ENCODE measurements at regions not wholly inside any gene's neighbourhood (a gene's known extent, or its start where the extent isn't known, plus 50 kb on each side); places are given as distances from the start of the nearest gene placed in this dataset.

GRCh38 chr13:66036024-66036614 lies 1194.0 kb downstream of the PCDH9 start:
- RAD21 ChIA-PET (ENCODE audit: low non-redundant PET in 1 of 2, low total read pairs in 2 of 2, uncharacterized antibody in 2 of 2, unreplicated experiment in 2 of 2), result no interaction called here
- intact Hi-C loops (cut with micrococcal nuclease), result no loop called here
- DNase-seq (ENCODE audit: low read depth, low spot score) (no peak), ATAC-seq (no peak)
- no peak overlapping the region for H2AFZ ChIP-seq (ENCODE audit: low read depth, low read length, poor library complexity, severe bottlenecking)
- H3K4me1 ChIP-seq (ENCODE audit: control insufficient read depth in 1 of 2, insufficient read depth in 2 of 2, low read length in 2 of 2), result no peaks in the 10 kb centered on the region
- TF ChIP-seq EZH2 (IDR thresholded peaks at IDR 0.05), result no peak
- TF ChIP-seq FOSL1 (IDR thresholded peaks at IDR 0.05; ENCODE audit: low read depth), result no peak
- TF ChIP-seq, protein P1, sequence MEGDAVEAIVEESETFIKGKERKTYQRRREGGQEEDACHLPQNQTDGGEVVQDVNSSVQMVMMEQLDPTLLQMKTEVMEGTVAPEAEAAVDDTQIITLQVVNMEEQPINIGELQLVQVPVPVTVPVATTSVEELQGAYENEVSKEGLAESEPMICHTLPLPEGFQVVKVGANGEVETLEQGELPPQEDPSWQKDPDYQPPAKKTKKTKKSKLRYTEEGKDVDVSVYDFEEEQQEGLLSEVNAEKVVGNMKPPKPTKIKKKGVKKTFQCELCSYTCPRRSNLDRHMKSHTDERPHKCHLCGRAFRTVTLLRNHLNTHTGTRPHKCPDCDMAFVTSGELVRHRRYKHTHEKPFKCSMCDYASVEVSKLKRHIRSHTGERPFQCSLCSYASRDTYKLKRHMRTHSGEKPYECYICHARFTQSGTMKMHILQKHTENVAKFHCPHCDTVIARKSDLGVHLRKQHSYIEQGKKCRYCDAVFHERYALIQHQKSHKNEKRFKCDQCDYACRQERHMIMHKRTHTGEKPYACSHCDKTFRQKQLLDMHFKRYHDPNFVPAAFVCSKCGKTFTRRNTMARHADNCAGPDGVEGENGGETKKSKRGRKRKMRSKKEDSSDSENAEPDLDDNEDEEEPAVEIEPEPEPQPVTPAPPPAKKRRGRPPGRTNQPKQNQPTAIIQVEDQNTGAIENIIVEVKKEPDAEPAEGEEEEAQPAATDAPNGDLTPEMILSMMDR (IDR thresholded peaks at IDR 0.05 in 2 of 3, conservative IDR thresholded peaks at IDR 0.05 in 1 of 3; ENCODE audit: borderline replicate concordance in 1 of 3, insufficient read depth in 1 of 3, low read depth in 2 of 3, low read length in 2 of 3), result no peak
- no peak for TF ChIP-seq SRF (IDR thresholded peaks at IDR 0.05; ENCODE audit: low read depth)
- TF ChIP-seq POLR2A (IDR thresholded peaks at IDR 0.05; ENCODE audit: borderline replicate concordance, extremely low read depth, insufficient read depth, insufficient read length), result no peak
- no peaks in the 10 kb centered on the region for H3K79me2 ChIP-seq (ENCODE audit: insufficient read depth, low read length)
- H3K27ac ChIP-seq (ENCODE audit: low read depth, low read length), result no peak overlapping the region
- no peaks in the 10 kb centered on the region for H3K9me2 ChIP-seq (ENCODE audit: insufficient read depth)
- CTCF ChIA-PET, result no interaction called here
- no peak overlapping the region for H3K4me2 ChIP-seq (ENCODE audit: low read length)
- no TSS peak for BruUV-seq (replicated peaks)
- H3K4me3 ChIP-seq (replicated peaks in 1 of 2; ENCODE audit: low read depth in 1 of 2, low read length in 2 of 2), result no peak overlapping the region
- H3K36me3 ChIP-seq (ENCODE audit: control insufficient read depth in 1 of 2, insufficient read depth in 2 of 2, low read length in 2 of 2), result no peaks in the 10 kb centered on the region
- no peak overlapping the region for H3K9ac ChIP-seq (ENCODE audit: low read length)
- no peaks in the 10 kb centered on the region for H3K27me3 ChIP-seq (ENCODE audit: insufficient read depth, low read length)
- no peaks in the 10 kb centered on the region for H4K20me1 ChIP-seq (ENCODE audit: insufficient read depth)
- POLR2A ChIA-PET, result no interaction called here
- no peaks in the 10 kb centered on the region for H3K9me3 ChIP-seq (ENCODE audit: control insufficient read depth in 1 of 2, insufficient read depth in 1 of 2, low read depth in 1 of 2, low read length in 2 of 2)

DNA sequence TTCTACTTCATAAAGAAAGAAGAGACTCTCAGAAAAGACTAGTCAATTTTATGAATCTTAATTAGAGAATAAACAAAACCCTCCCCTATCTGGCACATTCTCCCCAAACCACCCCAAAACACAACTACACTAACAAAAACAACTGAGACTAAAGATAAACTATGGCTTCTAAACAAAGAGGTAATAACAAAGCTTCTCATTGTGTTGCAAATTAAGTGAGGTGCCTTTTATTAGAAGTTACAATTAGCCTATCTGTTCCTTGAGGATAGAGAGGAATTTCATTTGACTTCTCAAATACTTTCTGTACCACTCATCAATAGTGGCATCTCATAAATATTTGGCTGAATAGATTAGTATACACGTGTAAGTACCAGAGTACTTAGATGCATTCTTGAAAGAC lies 1196.2 kb downstream of the PCDH9 start:
- Histone ChIP-seq H2AFZ (ENCODE audit: low read depth, low read length, poor library complexity, severe bottlenecking) (no peak overlapping the region), H3K4me2 (ENCODE audit: low read length) (no peak overlapping the region), H3K9me3 (ENCODE audit: control insufficient read depth in 1 of 2, insufficient read depth in 1 of 2, low read depth in 1 of 2, low read length in 2 of 2) (no peaks in the 10 kb centered on the region), H3K79me2 (ENCODE audit: insufficient read depth, low read length) (no peaks in the 10 kb centered on the region), H3K9ac (ENCODE audit: low read length) (no peak overlapping the region), H3K4me1 (ENCODE audit: control insufficient read depth in 1 of 2, insufficient read depth in 2 of 2, low read length in 2 of 2) (no peaks in the 10 kb centered on the region), H3K27me3 (ENCODE audit: insufficient read depth, low read length) (no peaks in the 10 kb centered on the region), H4K20me1 (ENCODE audit: insufficient read depth) (no peaks in the 10 kb centered on the region), H3K9me2 (ENCODE audit: insufficient read depth) (no peaks in the 10 kb centered on the region), H3K27ac (ENCODE audit: low read depth, low read length) (no peak overlapping the region), H3K4me3 (replicated peaks in 1 of 2; ENCODE audit: low read depth in 1 of 2, low read length in 2 of 2) (no peak overlapping the region), H3K36me3 (ENCODE audit: control insufficient read depth in 1 of 2, insufficient read depth in 2 of 2, low read length in 2 of 2) (no peaks in the 10 kb centered on the region)
- no TSS peak for BruUV-seq (replicated peaks)
- intact Hi-C loops (cut with micrococcal nuclease), result no loop called here
- CTCF ChIA-PET, result no interaction called here
- DNase-seq (ENCODE audit: low read depth, low spot score) (no peak), ATAC-seq (no peak)
- RAD21 ChIA-PET (ENCODE audit: low non-redundant PET in 1 of 2, low total read pairs in 2 of 2, uncharacterized antibody in 2 of 2, unreplicated experiment in 2 of 2), result no interaction called here
- POLR2A ChIA-PET, result no interaction called here
- TF ChIP-seq ZBTB33 (IDR thresholded peaks at IDR 0.05; ENCODE audit: extremely low read depth, insufficient replicate concordance, low read length) (no peak), EZH2 (IDR thresholded peaks at IDR 0.05) (no peak), SIN3A (IDR thresholded peaks at IDR 0.05; ENCODE audit: low read depth) (no peak), ATF3 (IDR thresholded peaks at IDR 0.05) (no peak), EGR1 (IDR thresholded peaks at IDR 0.05; ENCODE audit: low read depth) (no peak), SRF (IDR thresholded peaks at IDR 0.05; ENCODE audit: low read depth) (no peak), ELF1 (IDR thresholded peaks at IDR 0.05; ENCODE audit: borderline replicate concordance, low read depth) (no peak), TCF7L2 (IDR thresholded peaks at IDR 0.05; ENCODE audit: borderline replicate concordance, extremely low read depth, insufficient read depth, insufficient read length) (no peak)
- TF ChIP-seq, protein P1 (IDR thresholded peaks at IDR 0.05 in 2 of 3, conservative IDR thresholded peaks at IDR 0.05 in 1 of 3; ENCODE audit: borderline replicate concordance in 1 of 3, insufficient read depth in 1 of 3, low read depth in 2 of 3, low read length in 2 of 3), result no peak

All from HCT116 (cell line).